CD14-positive monocyte (primary cell): ENCODE measurements at regions not wholly inside any gene's neighbourhood (a gene's known extent, or its start where the extent isn't known, plus 50 kb on each side); places are given as distances from the start of the nearest gene placed in this dataset.

ENCODE experiments used
- DNase-seq, 3 donors: peaks; one replicate each; pipeline ENCODE4 v3.0.0-alpha.2; 2011 to 2022
- H2AFZ ChIP-seq: 2 replicates; pipeline ENCODE4 v1.6.0; 2012; ENCODE audit warnings: mild to moderate bottlenecking, low read depth, low read length, inconsistent platforms; ENCODE audit not compliant: insufficient read depth, poor library complexity, severe bottlenecking
- H3K27ac ChIP-seq, 2 donors: 1 replicate in 1 of 2; 2 replicates in 1 of 2; pipeline ENCODE4 v1.5.1; 2012 to 2013; ENCODE audit warnings: low read length in 2 of 2, control low read depth in 1 of 2, inconsistent platforms in 1 of 2, low read depth in 1 of 2, mild to moderate bottlenecking in 1 of 2
- H3K27me3 ChIP-seq, 2 donors: one replicate each; pipeline versions ENCODE4 v1.6.0 to v1.6.1; 2011 to 2013; ENCODE audit warnings: low read length in 2 of 2; ENCODE audit not compliant: control insufficient read depth in 2 of 2, insufficient read depth in 2 of 2
- H3K36me3 ChIP-seq, 2 donors: replicated peaks in 1 of 2; 1 replicate in 1 of 2; 2 replicates in 1 of 2; pipeline versions ENCODE4 v1.5.1 to v1.6.1; 2012 to 2013; ENCODE audit warnings: low read length in 2 of 2, control low read depth in 1 of 2, inconsistent platforms in 1 of 2, mild to moderate bottlenecking in 1 of 2; ENCODE audit not compliant: insufficient read depth in 2 of 2, control insufficient read depth in 1 of 2
- H3K4me1 ChIP-seq, 2 donors: 1 replicate in 1 of 2; 2 replicates in 1 of 2; pipeline versions ENCODE4 v1.5.1 to v1.6.1; 2012 to 2013; ENCODE audit warnings: low read length in 2 of 2, control low read depth in 1 of 2, inconsistent platforms in 1 of 2, mild to moderate bottlenecking in 1 of 2, moderate library complexity in 1 of 2; ENCODE audit not compliant: insufficient read depth in 2 of 2, control insufficient read depth in 1 of 2
- H3K4me2 ChIP-seq: replicated peaks from 2 replicates; pipeline ENCODE3; 2012; ENCODE audit warnings: low read length, moderate library complexity, mild to moderate bottlenecking; ENCODE audit not compliant: poor library complexity, severe bottlenecking; ENCODE audit errors: extremely low read depth
- H3K4me3 ChIP-seq, 3 experiments: fragments of 200-600 bp in 1 of 3; sonication (generic) in 1 of 3; replicated peaks in 1 of 3; 1 replicate in 2 of 3; 2 replicates in 1 of 3; pipeline ENCODE4 v1.5.1; 2011 to 2013; ENCODE audit warnings: low read length in 3 of 3, mild to moderate bottlenecking in 3 of 3, control low read depth in 2 of 3, low read depth in 2 of 3, inconsistent platforms in 1 of 3, moderate library complexity in 1 of 3
- H3K79me2 ChIP-seq: 2 replicates; pipeline ENCODE4 v1.6.0; 2012; ENCODE audit warnings: mild to moderate bottlenecking, control low read depth, inconsistent platforms, low read length, moderate library complexity; ENCODE audit not compliant: insufficient read depth
- H3K9ac ChIP-seq: 2 replicates; pipeline ENCODE4 v1.6.0; 2017; ENCODE audit warnings: low read length, mild to moderate bottlenecking; ENCODE audit not compliant: insufficient read depth, poor library complexity, severe bottlenecking
- H3K9me3 ChIP-seq, 2 donors: replicated peaks in 1 of 2; 1 replicate in 1 of 2; 2 replicates in 1 of 2; pipeline versions ENCODE4 v1.5.1 to v1.6.1; 2012 to 2013; ENCODE audit warnings: low read length in 2 of 2, control low read depth in 1 of 2; ENCODE audit not compliant: control insufficient read depth in 1 of 2, insufficient read depth in 1 of 2
- H4K20me1 ChIP-seq: 2 replicates; pipeline ENCODE4 v1.6.0; 2012; ENCODE audit warnings: mild to moderate bottlenecking, low read length, control low read depth, moderate library complexity; ENCODE audit not compliant: insufficient read depth
- H3K27ac Mint-ChIP-seq, 7 donors: one replicate each; pipeline ENCODE4 v1.8.0; 2020; ENCODE audit warnings: mild to moderate bottlenecking in 7 of 7, mixed read lengths in 7 of 7, moderate library complexity in 6 of 7, inconsistent platforms in 2 of 7
- H3K27me3 Mint-ChIP-seq, 3 donors: one replicate each; pipeline ENCODE4 v1.8.0; 2021 to 2022; ENCODE audit warnings: low read depth in 3 of 3, mild to moderate bottlenecking in 3 of 3, mixed read lengths in 3 of 3, moderate library complexity in 3 of 3, inconsistent platforms in 1 of 3
- H3K36me3 Mint-ChIP-seq, 2 donors: one replicate each; pipeline ENCODE4 v1.8.0; 2020; ENCODE audit warnings: mixed read lengths in 2 of 2, inconsistent platforms in 1 of 2, mild to moderate bottlenecking in 1 of 2
- H3K4me1 Mint-ChIP-seq: one replicate; pipeline ENCODE4 v1.8.0; 2020; ENCODE audit warnings: mild to moderate bottlenecking, mixed read lengths
- H3K4me3 Mint-ChIP-seq, 2 donors: one replicate each; pipeline ENCODE4 v1.8.0; 2020; ENCODE audit warnings: mild to moderate bottlenecking in 2 of 2, mixed read lengths in 2 of 2, moderate library complexity in 1 of 2
- H3K9me3 Mint-ChIP-seq, 7 donors: one replicate each; pipeline ENCODE4 v1.8.0; 2020 to 2022; ENCODE audit warnings: mixed read lengths in 7 of 7, mild to moderate bottlenecking in 6 of 7, moderate library complexity in 6 of 7, inconsistent platforms in 2 of 7
- CTCF ChIP-seq: fragments of 200-600 bp; IDR thresholded peaks from one replicate; pipeline ENCODE4 v1.8.0; 2022; ENCODE audit warnings: antibody characterized with exemption, mild to moderate bottlenecking
- WGBS: methylation state at CpG from one replicate; pipeline ENCODE4 v1.1.5; 2013; ENCODE audit warnings: missing lambda C conversion rate; ENCODE audit not compliant: insufficient coverage; 5-methylcytosine and 5-hydroxymethylcytosine counted together
- intact Hi-C, 2 donors: fragments of 100-400 bp; cut with micrococcal nuclease; formaldehyde crosslinking; loops; one replicate each; pipeline versions ENCODE4 v1.15.0 to v1.15.1; 2023

GRCh38 chr2:39608263-39608575, 57.5 kb upstream of the TMEM178A start:
- Histone ChIP-seq H2AFZ (no peak overlapping the region), H3K79me2 (no peaks in the 10 kb centered on the region), H3K27me3 (no peaks in the 10 kb centered on the region), H3K9me3 (no peaks in the 10 kb centered on the region), H3K4me1 (no peaks in the 10 kb centered on the region), H3K9ac (no peak overlapping the region), H3K4me3 (no peak overlapping the region), H3K4me2 (no peak overlapping the region), H3K27ac (no peak overlapping the region), H4K20me1 (no peaks in the 10 kb centered on the region), H3K36me3 (no peaks in the 10 kb centered on the region)
- no CpG with 5 or more reads among the region's 4 CpGs for WGBS
- Mint-ChIP-seq H3K9me3 (no peaks in the 10 kb centered on the region), H3K4me3 (no peak overlapping the region), H3K4me1 (peaks cover 13% of the 10 kb centered on the region), H3K27ac (no peak overlapping the region), H3K36me3 (no peaks in the 10 kb centered on the region), H3K27me3 (no peaks in the 10 kb centered on the region)
- no peak for TF ChIP-seq CTCF
- intact Hi-C loops = no loop called here
- no peak for DNase-seq

GRCh38 chr2:39608686-39609441, 56.9 kb upstream of the TMEM178A start:
- no peak overlapping the region for H3K4me3 ChIP-seq
- no peaks in the 10 kb centered on the region for H3K4me1 ChIP-seq
- TF ChIP-seq CTCF = no peak
- H2AFZ ChIP-seq = no peak overlapping the region
- H3K27ac Mint-ChIP-seq = no peak overlapping the region
- intact Hi-C loops = no loop called here
- no peaks in the 10 kb centered on the region for H3K9me3 Mint-ChIP-seq
- no peaks in the 10 kb centered on the region for H3K9me3 ChIP-seq
- H4K20me1 ChIP-seq = no peaks in the 10 kb centered on the region
- no peaks in the 10 kb centered on the region for H3K36me3 Mint-ChIP-seq
- H3K27me3 Mint-ChIP-seq = no peaks in the 10 kb centered on the region
- H3K4me1 Mint-ChIP-seq = peaks cover 11% of the 10 kb centered on the region
- H3K4me2 ChIP-seq = no peak overlapping the region
- no peaks in the 10 kb centered on the region for H3K27me3 ChIP-seq
- DNase-seq = no peak
- WGBS = 70% methylated on average over 2 of the region's 6 CpGs
- no peak overlapping the region for H3K4me3 Mint-ChIP-seq
- no peaks in the 10 kb centered on the region for H3K36me3 ChIP-seq
- no peak overlapping the region for H3K9ac ChIP-seq
- no peaks in the 10 kb centered on the region for H3K79me2 ChIP-seq
- no peak overlapping the region for H3K27ac ChIP-seq
